ENCODE measurements at regions not wholly inside any gene's neighbourhood (a gene's known extent, or its start where the extent isn't known, plus 50 kb on each side); places are given as distances from the start of the nearest gene placed in this dataset.
"Not testable (repeated sequence)": the region's sequence is repeated elsewhere in the genome, so short reads cannot be mapped to it uniquely, and the experiment has no call there.

- Histone ChIP-seq H3K27me3 (ENCODE audit: control insufficient read depth, insufficient read depth, low read length) (peaks cover 11% of the 10 kb centered on the region), H3K36me3 (ENCODE audit: control insufficient read depth, insufficient read depth, low read length) (no peaks in the 10 kb centered on the region), H3K4me3 (ENCODE audit: low read depth, low read length) (no peak overlapping the region)
- ChIA-PET POLR2A (no interaction called here), CTCF (no interaction called here)
- DNase-seq (ENCODE audit: low read depth): no peak
- TF ChIP-seq, protein P1, sequence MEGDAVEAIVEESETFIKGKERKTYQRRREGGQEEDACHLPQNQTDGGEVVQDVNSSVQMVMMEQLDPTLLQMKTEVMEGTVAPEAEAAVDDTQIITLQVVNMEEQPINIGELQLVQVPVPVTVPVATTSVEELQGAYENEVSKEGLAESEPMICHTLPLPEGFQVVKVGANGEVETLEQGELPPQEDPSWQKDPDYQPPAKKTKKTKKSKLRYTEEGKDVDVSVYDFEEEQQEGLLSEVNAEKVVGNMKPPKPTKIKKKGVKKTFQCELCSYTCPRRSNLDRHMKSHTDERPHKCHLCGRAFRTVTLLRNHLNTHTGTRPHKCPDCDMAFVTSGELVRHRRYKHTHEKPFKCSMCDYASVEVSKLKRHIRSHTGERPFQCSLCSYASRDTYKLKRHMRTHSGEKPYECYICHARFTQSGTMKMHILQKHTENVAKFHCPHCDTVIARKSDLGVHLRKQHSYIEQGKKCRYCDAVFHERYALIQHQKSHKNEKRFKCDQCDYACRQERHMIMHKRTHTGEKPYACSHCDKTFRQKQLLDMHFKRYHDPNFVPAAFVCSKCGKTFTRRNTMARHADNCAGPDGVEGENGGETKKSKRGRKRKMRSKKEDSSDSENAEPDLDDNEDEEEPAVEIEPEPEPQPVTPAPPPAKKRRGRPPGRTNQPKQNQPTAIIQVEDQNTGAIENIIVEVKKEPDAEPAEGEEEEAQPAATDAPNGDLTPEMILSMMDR (IDR thresholded peaks at IDR 0.05; ENCODE audit: insufficient read depth, low read depth, low read length): no peak
Measured at GRCh38 chr1:121522061-121522759, 337.4 kb downstream of the SRGAP2C start.

DNA sequence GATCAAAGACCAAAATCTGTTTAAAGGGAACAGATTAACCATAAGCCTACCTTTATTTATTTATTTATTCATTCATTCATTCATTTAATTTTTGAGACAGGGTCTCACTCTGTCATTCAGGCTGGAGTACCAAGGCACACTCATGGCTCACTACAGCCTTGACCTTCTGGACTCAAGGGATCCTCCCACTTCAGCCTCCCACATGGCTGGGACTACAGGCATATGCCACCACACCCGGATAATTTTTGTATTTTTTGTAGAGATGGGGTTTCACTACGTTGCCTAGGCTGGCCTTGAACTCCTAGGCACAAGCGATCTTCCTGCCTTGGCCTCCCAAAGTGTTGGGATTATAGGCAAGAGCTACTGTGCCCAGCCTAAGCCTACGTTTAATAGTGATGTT, 338.3 kb downstream of the SRGAP2C start:
- POLR2A ChIA-PET; H3K4me3 ChIP-seq (ENCODE audit: low read depth, low read length); H3K36me3 ChIP-seq (ENCODE audit: control insufficient read depth, insufficient read depth, low read length); DNase-seq (ENCODE audit: low read depth); CTCF ChIA-PET: not testable (repeated sequence)
- peaks cover 10% of the 10 kb centered on the region for H3K27me3 ChIP-seq (ENCODE audit: control insufficient read depth, insufficient read depth, low read length)

DNA sequence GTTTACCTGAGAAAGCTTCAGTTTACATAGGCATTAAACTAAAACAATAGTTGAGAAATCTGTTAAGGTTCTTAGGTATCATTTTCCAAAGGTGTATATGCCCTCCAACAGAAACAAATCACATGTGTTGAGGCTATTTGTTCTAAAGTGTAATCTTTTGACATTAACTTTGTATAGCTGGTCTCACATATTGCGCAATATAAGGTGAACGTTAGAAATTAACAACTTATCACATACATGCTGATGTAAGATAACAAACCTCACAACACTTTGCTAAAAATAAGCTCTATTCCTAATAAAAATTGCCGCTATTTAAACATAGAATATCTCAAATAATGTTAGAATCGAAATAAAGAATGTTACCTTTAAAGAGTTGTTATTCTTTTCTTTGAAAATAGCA, 340.6 kb downstream of the SRGAP2C start:
- ChIA-PET CTCF (no interaction called here), POLR2A (no interaction called here)
- no peaks in the 10 kb centered on the region for H3K27me3 ChIP-seq (ENCODE audit: control insufficient read depth, insufficient read depth, low read length)
- H3K4me3 ChIP-seq (ENCODE audit: low read depth, low read length): no peak overlapping the region
- TF ChIP-seq, protein P1 (IDR thresholded peaks at IDR 0.05; ENCODE audit: insufficient read depth, low read depth, low read length): no peak
- no peaks in the 10 kb centered on the region for H3K36me3 ChIP-seq (ENCODE audit: control insufficient read depth, insufficient read depth, low read length)
- DNase-seq (ENCODE audit: low read depth): no peak

DNA sequence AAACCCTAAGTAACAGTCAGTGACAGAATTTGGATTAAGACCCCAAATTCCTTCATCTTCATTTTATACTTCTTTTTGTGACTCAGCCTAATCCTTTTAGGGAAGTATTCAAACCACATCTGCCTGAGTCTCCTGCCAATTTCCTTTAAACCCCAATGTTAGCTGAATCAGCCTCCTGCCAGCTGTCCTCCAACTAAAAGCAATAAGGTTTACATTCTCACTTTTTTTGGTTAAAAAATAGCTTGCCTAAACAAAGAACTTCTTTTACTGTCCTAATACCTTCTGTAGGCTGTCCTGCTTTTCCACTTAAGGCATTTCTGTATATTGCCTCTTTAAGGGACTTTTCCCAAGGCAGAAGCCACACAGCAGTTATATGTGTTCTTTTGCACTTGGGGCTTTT, 344.2 kb downstream of the SRGAP2C start:
- CTCF ChIA-PET; H3K27me3 ChIP-seq (ENCODE audit: control insufficient read depth, insufficient read depth, low read length); POLR2A ChIA-PET; DNase-seq (ENCODE audit: low read depth); H3K4me3 ChIP-seq (ENCODE audit: low read depth, low read length); H3K36me3 ChIP-seq (ENCODE audit: control insufficient read depth, insufficient read depth, low read length): not testable (repeated sequence)

DNA sequence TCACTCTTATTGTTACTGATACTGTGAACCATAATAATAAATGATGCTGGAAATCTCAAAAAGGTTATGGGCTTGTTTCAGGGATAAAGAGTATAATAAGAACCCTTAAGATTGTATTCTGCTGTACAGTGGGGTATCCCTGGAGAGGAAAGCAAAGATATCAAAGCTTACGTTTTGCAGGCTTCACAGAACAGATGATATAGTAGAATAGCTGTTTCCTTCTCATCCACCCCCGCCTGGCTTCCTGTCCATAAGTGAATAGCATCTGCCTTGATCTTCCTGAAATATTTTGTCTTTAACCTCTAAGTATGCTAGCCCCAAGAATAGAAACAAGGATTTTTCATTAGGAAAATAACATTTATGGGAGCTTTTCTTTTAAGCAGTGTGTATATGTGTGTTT, 345.3 kb downstream of the SRGAP2C start:
- POLR2A ChIA-PET; DNase-seq (ENCODE audit: low read depth); H3K27me3 ChIP-seq (ENCODE audit: control insufficient read depth, insufficient read depth, low read length); CTCF ChIA-PET; H3K4me3 ChIP-seq (ENCODE audit: low read depth, low read length); H3K36me3 ChIP-seq (ENCODE audit: control insufficient read depth, insufficient read depth, low read length): not testable (repeated sequence)

DNA sequence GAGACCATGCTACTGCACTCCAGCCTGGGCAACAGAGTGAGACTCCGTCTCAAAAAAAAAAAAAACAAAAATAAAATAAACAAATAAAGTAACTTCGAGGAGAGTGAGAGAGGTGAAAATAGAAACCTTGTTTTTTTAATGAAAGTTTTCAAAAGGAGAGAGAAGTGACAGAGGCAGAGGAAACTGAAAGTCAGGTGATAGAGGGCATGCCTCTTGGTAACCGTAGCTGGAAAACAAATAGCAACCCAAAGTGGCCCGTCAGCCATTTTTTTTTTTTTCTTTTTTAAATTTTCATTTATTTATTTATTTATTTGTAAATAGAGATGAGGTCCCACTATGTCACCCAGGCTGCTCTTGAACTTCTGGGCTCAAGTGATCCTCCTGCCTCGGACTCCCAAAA, 347.0 kb downstream of the SRGAP2C start:
- H3K27me3 ChIP-seq (ENCODE audit: control insufficient read depth, insufficient read depth, low read length); H3K4me3 ChIP-seq (ENCODE audit: low read depth, low read length); H3K36me3 ChIP-seq (ENCODE audit: control insufficient read depth, insufficient read depth, low read length); POLR2A ChIA-PET; DNase-seq (ENCODE audit: low read depth): not testable (repeated sequence)
- CTCF ChIA-PET: interaction anchor here (0.6 kb wide), 1 partner anchor 9 kb away, joined by 3 read pairs; no protein-coding TSS in a partner anchor

DNA sequence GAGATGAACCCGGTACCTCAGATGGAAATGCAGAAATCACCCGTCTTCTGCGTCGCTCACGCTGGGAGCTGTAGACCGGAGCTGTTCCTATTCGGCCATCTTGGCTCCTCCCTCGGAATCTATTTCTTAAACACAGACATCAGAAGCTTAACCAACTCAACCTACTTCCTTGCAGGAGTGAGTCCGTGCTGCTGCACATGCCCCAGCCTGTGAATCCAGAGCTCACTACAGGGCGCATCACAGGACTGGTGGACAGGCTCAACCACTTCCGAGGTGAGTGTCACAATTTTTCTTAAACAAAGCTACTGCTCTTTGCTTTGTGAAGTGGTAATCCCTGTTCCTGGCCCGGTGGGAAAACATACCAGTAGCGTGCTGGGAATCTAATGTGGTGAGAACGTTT, 353.4 kb downstream of the SRGAP2C start:
- H3K27me3 ChIP-seq (ENCODE audit: control insufficient read depth, insufficient read depth, low read length); DNase-seq (ENCODE audit: low read depth); H3K36me3 ChIP-seq (ENCODE audit: control insufficient read depth, insufficient read depth, low read length); CTCF ChIA-PET; H3K4me3 ChIP-seq (ENCODE audit: low read depth, low read length); POLR2A ChIA-PET: not testable (repeated sequence)

GRCh38 chr1:121538943-121539575, 354.3 kb downstream of the SRGAP2C start:
- no peak for DNase-seq (ENCODE audit: low read depth)
- TF ChIP-seq, protein P1 (IDR thresholded peaks at IDR 0.05; ENCODE audit: insufficient read depth, low read depth, low read length): no peak
- Histone ChIP-seq H3K36me3 (ENCODE audit: control insufficient read depth, insufficient read depth, low read length) (no peaks in the 10 kb centered on the region), H3K27me3 (ENCODE audit: control insufficient read depth, insufficient read depth, low read length) (no peaks in the 10 kb centered on the region), H3K4me3 (ENCODE audit: low read depth, low read length) (no peak overlapping the region)
- ChIA-PET CTCF (no interaction called here), POLR2A (no interaction called here)

GRCh38 chr1:121543988-121544387, 359.2 kb downstream of the SRGAP2C start:
- H3K36me3 ChIP-seq (ENCODE audit: control insufficient read depth, insufficient read depth, low read length); H3K27me3 ChIP-seq (ENCODE audit: control insufficient read depth, insufficient read depth, low read length); POLR2A ChIA-PET; H3K4me3 ChIP-seq (ENCODE audit: low read depth, low read length); DNase-seq (ENCODE audit: low read depth); CTCF ChIA-PET: not testable (repeated sequence)
